RWPE2 (cell line): ENCODE measurements at regions not wholly inside any gene's neighbourhood (a gene's known extent, or its start where the extent isn't known, plus 50 kb on each side); places are given as distances from the start of the nearest gene placed in this dataset.
A peak's percentile ranks its signal among the peaks of the same experiment; 100 is the strongest.

Source experiments
- ATAC-seq: fragments of 200-7000 bp; cut with Tn5 transposase; 3 replicates; pipeline ENCODE4 v1.9.1; 2021; ENCODE audit warnings: low read depth
- DNase-seq: peaks from one replicate; pipeline ENCODE4 v3.0.0-alpha.2; 2020; ENCODE audit warnings: low spot score
- H3K27ac ChIP-seq: fragments of 450-650 bp; 2 replicates; pipeline ENCODE4 v1.5.1; 2017; ENCODE audit warnings: mild to moderate bottlenecking; ENCODE audit not compliant: poor library complexity, severe bottlenecking
- H3K27me3 ChIP-seq: fragments of 250-450 bp; sonication (Bioruptor Pico); 2 replicates; pipeline ENCODE4 v1.5.1; 2021; ENCODE audit warnings: mild to moderate bottlenecking, moderate library complexity; ENCODE audit not compliant: insufficient read depth, poor library complexity, severe bottlenecking
- H3K36me3 ChIP-seq: fragments of 250-450 bp; sonication (Bioruptor Pico); 2 replicates; pipeline ENCODE4 v1.5.1; 2020; ENCODE audit warnings: low read depth, mild to moderate bottlenecking, moderate library complexity
- H3K4me1 ChIP-seq: fragments of 250-450 bp; sonication (Bioruptor Pico); 2 replicates; pipeline ENCODE4 v1.5.1; 2021; ENCODE audit warnings: mild to moderate bottlenecking, moderate library complexity; ENCODE audit not compliant: insufficient read depth, poor library complexity, severe bottlenecking
- H3K4me3 ChIP-seq: fragments of 250-450 bp; sonication (Bioruptor Pico); 2 replicates; pipeline ENCODE4 v1.5.1; 2021; ENCODE audit warnings: mild to moderate bottlenecking, moderate library complexity; ENCODE audit not compliant: severe bottlenecking
- H3K9me3 ChIP-seq: fragments of 250-450 bp; sonication (Bioruptor Pico); 2 replicates; pipeline ENCODE4 v1.5.1; 2021; ENCODE audit warnings: mild to moderate bottlenecking, moderate library complexity; ENCODE audit not compliant: severe bottlenecking
- CTCF ChIP-seq: fragments of 450-650 bp; IDR thresholded peaks from one replicate; pipeline ENCODE4 v1.5.1; 2017; ENCODE audit warnings: mild to moderate bottlenecking, moderate library complexity; ENCODE audit not compliant: poor library complexity, severe bottlenecking

GRCh38 chr6:138596591-138596990, 97.3 kb upstream of the NHSL1 start:
- ATAC-seq (no peak), DNase-seq (no peak)
- no peaks in the 10 kb centered on the region for H3K9me3 ChIP-seq
- no peaks in the 10 kb centered on the region for H3K27me3 ChIP-seq
- H3K36me3 ChIP-seq, result peaks cover 10% of the 10 kb centered on the region; the same call in 1 of the 2 replicates
- H3K4me3 ChIP-seq, result no peak overlapping the region
- no peak overlapping the region for H3K27ac ChIP-seq
- TF ChIP-seq CTCF, result no peak
- H3K4me1 ChIP-seq, result peaks cover 38% of the 10 kb centered on the region

- no peak for ATAC-seq
- H3K27ac ChIP-seq, result no peak overlapping the region
Measured at GRCh38 chr6:138597336-138597735, 98.0 kb upstream of the NHSL1 start.

DNA sequence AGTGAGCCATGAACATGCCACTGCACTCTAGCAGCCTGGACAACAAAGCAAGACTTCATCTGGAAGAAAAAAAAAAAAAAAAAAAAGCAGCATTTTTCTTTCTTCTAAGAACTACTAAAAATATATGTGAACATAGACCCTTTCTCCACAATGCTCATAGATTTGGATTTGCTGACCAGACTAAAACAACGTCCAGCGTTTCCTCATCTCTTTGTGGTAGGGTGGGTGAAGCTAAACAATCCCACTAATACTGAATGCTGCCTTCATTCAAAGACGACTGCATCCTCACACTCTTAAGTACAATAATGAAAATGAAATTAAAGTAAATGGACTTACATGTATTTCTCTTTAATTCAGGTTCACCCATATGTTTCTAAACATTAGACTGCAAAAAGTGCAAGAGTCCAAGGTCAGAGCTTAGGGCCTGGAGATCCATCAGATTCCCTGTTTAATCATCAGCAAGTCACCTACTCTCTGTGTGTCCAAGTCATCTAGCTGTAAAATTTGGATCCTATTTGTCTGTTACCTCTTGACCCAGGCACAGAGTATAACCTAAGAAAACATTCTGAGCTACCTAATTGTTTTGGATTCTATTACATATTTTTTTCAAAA, 99.4 kb upstream of the NHSL1 start:
- Histone ChIP-seq H3K4me3 (no peak overlapping the region), H3K9me3 (no peaks in the 10 kb centered on the region), H3K4me1 (peaks cover 33% of the 10 kb centered on the region), H3K36me3 (peaks cover 10% of the 10 kb centered on the region; the same call in 1 of the 2 replicates), H3K27ac (no peak overlapping the region), H3K27me3 (no peaks in the 10 kb centered on the region)
- TF ChIP-seq CTCF, result no peak
- DNase-seq (no peak), ATAC-seq (no peak)

More at GRCh38 chr6:138597336-138597735, 98.0 kb upstream of the NHSL1 start:
- no peak for TF ChIP-seq CTCF
- Histone ChIP-seq H3K36me3 (peaks cover 10% of the 10 kb centered on the region; the same call in 1 of the 2 replicates), H3K4me1 (peaks cover 41% of the 10 kb centered on the region), H3K27me3 (no peaks in the 10 kb centered on the region), H3K9me3 (no peaks in the 10 kb centered on the region), H3K4me3 (no peak overlapping the region)
- no peak for DNase-seq

DNA sequence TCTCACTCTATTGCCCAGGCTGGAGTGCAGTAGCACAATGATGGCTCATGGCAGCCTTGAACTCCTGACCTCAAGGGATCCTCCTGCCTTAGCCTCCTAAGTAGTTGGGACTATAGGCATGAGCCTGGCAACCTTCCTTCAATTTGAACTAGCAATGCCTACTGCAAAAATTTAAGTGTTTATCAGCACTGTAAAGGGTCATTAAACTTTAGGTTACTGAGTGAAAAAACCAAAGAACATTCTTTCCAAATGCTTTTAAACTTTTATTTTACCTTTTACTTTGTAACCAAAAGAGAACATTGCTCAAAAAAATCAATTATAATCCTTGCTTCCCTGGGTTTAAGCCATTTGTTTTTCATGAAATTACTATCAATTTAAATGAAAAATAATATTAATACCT, 101.0 kb upstream of the NHSL1 start:
- H3K4me3 ChIP-seq, result no peak overlapping the region
- peaks cover 10% of the 10 kb centered on the region; the same call in 1 of the 2 replicates for H3K36me3 ChIP-seq
- no peak for ATAC-seq
- DNase-seq, result no peak
- no peak for TF ChIP-seq CTCF
- no peaks in the 10 kb centered on the region for H3K9me3 ChIP-seq
- no peaks in the 10 kb centered on the region for H3K27me3 ChIP-seq
- H3K4me1 ChIP-seq, result peaks cover 18% of the 10 kb centered on the region
- H3K27ac ChIP-seq, result peak overlapping the region; percentile 54

DNA sequence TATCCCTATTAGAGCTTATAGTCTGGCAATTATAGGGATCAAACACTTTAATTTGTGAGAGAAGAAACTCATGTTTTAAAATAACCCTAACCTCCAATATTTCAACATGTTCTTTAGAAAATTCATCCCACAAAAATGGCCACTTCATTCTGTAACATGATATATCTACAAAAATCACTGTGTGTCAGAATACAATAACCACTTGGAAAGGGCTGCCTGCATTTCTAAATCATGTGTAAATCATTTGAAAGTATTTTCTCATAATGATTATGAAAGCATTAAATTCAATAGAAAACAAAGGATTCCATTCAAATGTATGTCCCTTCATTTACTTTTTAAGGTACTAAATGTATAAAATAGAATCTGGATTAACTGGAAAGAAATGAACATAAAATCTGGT, 101.4 kb upstream of the NHSL1 start:
- H3K4me3 ChIP-seq, result no peak overlapping the region
- peak overlapping the region; percentile 54 for H3K27ac ChIP-seq
- peaks cover 10% of the 10 kb centered on the region; the same call in 1 of the 2 replicates for H3K36me3 ChIP-seq
- ATAC-seq, result peak; percentile 70; the same call in 2 of the 3 replicates
- no peak for TF ChIP-seq CTCF
- no peak for DNase-seq
- H3K4me1 ChIP-seq, result peaks cover 18% of the 10 kb centered on the region
- no peaks in the 10 kb centered on the region for H3K27me3 ChIP-seq
- H3K9me3 ChIP-seq, result no peaks in the 10 kb centered on the region
